WTC11 (cell line): ENCODE measurements at regions not wholly inside any gene's neighbourhood (a gene's known extent, or its start where the extent isn't known, plus 50 kb on each side); places are given as distances from the start of the nearest gene placed in this dataset.

ENCODE experiments used
- ATAC-seq: fragments of 200-7000 bp; cut with Tn5 transposase; 2 replicates; pipeline ENCODE4 v1.10.0; 2021; ENCODE audit warnings: mild to moderate bottlenecking, moderate library complexity
- CTCF ChIA-PET: fragments of 300-600 bp; sonication (Branson Sonifier 250); formaldehyde crosslinking; loops from one replicate; lab custom pipeline; 2021; ENCODE audit warnings: antibody characterized with exemption; lab: Charles Lee
- POLR2A ChIA-PET: fragments of 350-600 bp; sonication (Branson Sonifier 250); formaldehyde crosslinking; loops from one replicate; lab custom pipeline; 2021; ENCODE audit warnings: antibody characterized with exemption; lab: Charles Lee
- DNase-seq: peaks from one replicate; pipeline ENCODE4 v3.0.0; 2021; ENCODE audit warnings: low spot score
- H3K27ac Mint-ChIP-seq: 2 replicates; pipeline ENCODE4 v1.8.0; 2021; ENCODE audit warnings: mixed read lengths
- H3K27me3 Mint-ChIP-seq: 2 replicates; pipeline ENCODE4 v1.8.0; 2021; ENCODE audit warnings: low read depth, mild to moderate bottlenecking, moderate library complexity, mixed read lengths
- H3K36me3 Mint-ChIP-seq: 2 replicates; pipeline ENCODE4 v1.8.0; 2021; ENCODE audit warnings: mixed read lengths
- H3K4me1 Mint-ChIP-seq: 2 replicates; pipeline ENCODE4 v1.8.0; 2022; ENCODE audit warnings: mixed read lengths
- H3K4me3 Mint-ChIP-seq: 2 replicates; pipeline ENCODE4 v1.8.0; 2021; ENCODE audit warnings: mild to moderate bottlenecking, moderate library complexity, mixed read lengths
- H3K9me3 Mint-ChIP-seq: 2 replicates; pipeline ENCODE4 v1.8.0; 2021; ENCODE audit warnings: mixed read lengths
- ATF2 ChIP-seq: sonication (generic); formaldehyde crosslinking; IDR thresholded peaks from 2 replicates; pipeline ENCODE4 v1.8.1; 2022; ENCODE audit warnings: low read depth, missing genetic modification reagents, borderline replicate concordance
- GABPB1 ChIP-seq: sonication (generic); formaldehyde crosslinking; IDR thresholded peaks from 2 replicates; pipeline ENCODE4 v1.8.1; 2023; ENCODE audit warnings: mild to moderate bottlenecking, missing genetic modification reagents
- MAX ChIP-seq: sonication (generic); formaldehyde crosslinking; IDR thresholded peaks from 2 replicates; pipeline ENCODE4 v1.8.0; 2022; ENCODE audit warnings: mild to moderate bottlenecking, missing genetic modification reagents
- SMAD3 ChIP-seq: sonication (generic); formaldehyde crosslinking; IDR thresholded peaks from 2 replicates; pipeline ENCODE4 v1.8.0; 2022; ENCODE audit warnings: missing genetic modification reagents, mild to moderate bottlenecking, borderline replicate concordance
- USF1 ChIP-seq: sonication (generic); formaldehyde crosslinking; IDR thresholded peaks from 2 replicates; pipeline ENCODE4 v1.8.0; 2022; ENCODE audit warnings: mild to moderate bottlenecking, missing genetic modification reagents
- USF2 ChIP-seq: sonication (generic); formaldehyde crosslinking; IDR thresholded peaks from 2 replicates; pipeline ENCODE4 v1.8.1; 2023; ENCODE audit warnings: mild to moderate bottlenecking, missing genetic modification reagents, moderate library complexity
- ZBTB43 ChIP-seq: sonication (generic); formaldehyde crosslinking; IDR thresholded peaks from 2 replicates; pipeline ENCODE4 v1.8.1; 2023; ENCODE audit warnings: mild to moderate bottlenecking, missing genetic modification reagents
- ZNF121 ChIP-seq: sonication (generic); formaldehyde crosslinking; IDR thresholded peaks from 2 replicates; pipeline ENCODE4 v1.8.0; 2023; ENCODE audit warnings: missing genetic modification reagents
- ZNF281 ChIP-seq: sonication (generic); formaldehyde crosslinking; IDR thresholded peaks from 2 replicates; pipeline ENCODE4 v1.8.0; 2023; ENCODE audit warnings: mild to moderate bottlenecking, missing genetic modification reagents

- CTCF ChIA-PET: interaction anchor here (0.6 to 1.6 kb wide), 3 partner anchors 12 to 96 kb away, joined by 3 to 5 read pairs (median 5); no protein-coding TSS in a partner anchor
- peak; percentile 57 for ATAC-seq
- H3K27ac Mint-ChIP-seq: no peak overlapping the region
These were observed 58.4 kb upstream of the GRAMD1B start for GRCh38 chr11:123371506-123372297.

GRCh38 chr11:123366924-123367323 is 63.1 kb upstream of the GRAMD1B start:
- POLR2A ChIA-PET: interaction anchor here (1.0 kb wide), 1 partner anchor 9 kb away, joined by 3 read pairs; no protein-coding TSS in a partner anchor
- no peaks in the 10 kb centered on the region for H3K36me3 Mint-ChIP-seq
- TF ChIP-seq GABPB1 (CRISPR knock-in tag): no peak
- peak; percentile 94 for TF ChIP-seq ZNF121 (CRISPR knock-in tag)
- TF ChIP-seq ZBTB43 (CRISPR knock-in tag): no peak
- peaks cover 33% of the 10 kb centered on the region for H3K4me1 Mint-ChIP-seq
- H3K9me3 Mint-ChIP-seq: no peaks in the 10 kb centered on the region
- ATAC-seq: no peak
- H3K4me3 Mint-ChIP-seq: no peak overlapping the region
- H3K27ac Mint-ChIP-seq: no peak overlapping the region
- DNase-seq: no peak
- CTCF ChIA-PET: no interaction called here
- peaks cover 21% of the 10 kb centered on the region for H3K27me3 Mint-ChIP-seq

More at GRCh38 chr11:123371506-123372297, 58.4 kb upstream of the GRAMD1B start:
- peaks cover 4% of the 10 kb centered on the region for H3K27me3 Mint-ChIP-seq
- H3K36me3 Mint-ChIP-seq: no peaks in the 10 kb centered on the region
- peaks cover 21% of the 10 kb centered on the region for H3K4me1 Mint-ChIP-seq
- POLR2A ChIA-PET: no interaction called here
- H3K9me3 Mint-ChIP-seq: no peaks in the 10 kb centered on the region
- no peak for TF ChIP-seq ZNF281 (CRISPR knock-in tag)
- TF ChIP-seq ATF2: no peak
- no peak for TF ChIP-seq USF1 (CRISPR knock-in tag)
- no peak for TF ChIP-seq SMAD3
- TF ChIP-seq USF2 (CRISPR knock-in tag): peak; percentile 61
- DNase-seq: no peak
- H3K4me3 Mint-ChIP-seq: no peak overlapping the region

- Mint-ChIP-seq H3K27ac (no peak overlapping the region), H3K9me3 (no peaks in the 10 kb centered on the region), H3K4me3 (no peak overlapping the region), H3K27me3 (peaks cover 27% of the 10 kb centered on the region), H3K4me1 (peaks cover 27% of the 10 kb centered on the region), H3K36me3 (no peaks in the 10 kb centered on the region)
- TF ChIP-seq ZBTB43 (CRISPR knock-in tag) (no peak), MAX (CRISPR knock-in tag) (no peak), ZNF281 (CRISPR knock-in tag) (no peak)
- ChIA-PET POLR2A (no interaction called here), CTCF (interaction anchor here (0.9 kb wide), 1 partner anchor 41 kb away, joined by 6 read pairs; no protein-coding TSS in a partner anchor)
- ATAC-seq: peak; percentile 64
- no peak for DNase-seq
These were observed 64.1 kb upstream of the GRAMD1B start for GRCh38 chr11:123365955-123366354.
